ENCODE measurements at regions not wholly inside any gene's neighbourhood (a gene's known extent, or its start where the extent isn't known, plus 50 kb on each side); places are given as distances from the start of the nearest gene placed in this dataset.

GRCh38 chr4:11543706-11544105, 115.0 kb upstream of the HS3ST1 start:
- TF ChIP-seq, protein P1, sequence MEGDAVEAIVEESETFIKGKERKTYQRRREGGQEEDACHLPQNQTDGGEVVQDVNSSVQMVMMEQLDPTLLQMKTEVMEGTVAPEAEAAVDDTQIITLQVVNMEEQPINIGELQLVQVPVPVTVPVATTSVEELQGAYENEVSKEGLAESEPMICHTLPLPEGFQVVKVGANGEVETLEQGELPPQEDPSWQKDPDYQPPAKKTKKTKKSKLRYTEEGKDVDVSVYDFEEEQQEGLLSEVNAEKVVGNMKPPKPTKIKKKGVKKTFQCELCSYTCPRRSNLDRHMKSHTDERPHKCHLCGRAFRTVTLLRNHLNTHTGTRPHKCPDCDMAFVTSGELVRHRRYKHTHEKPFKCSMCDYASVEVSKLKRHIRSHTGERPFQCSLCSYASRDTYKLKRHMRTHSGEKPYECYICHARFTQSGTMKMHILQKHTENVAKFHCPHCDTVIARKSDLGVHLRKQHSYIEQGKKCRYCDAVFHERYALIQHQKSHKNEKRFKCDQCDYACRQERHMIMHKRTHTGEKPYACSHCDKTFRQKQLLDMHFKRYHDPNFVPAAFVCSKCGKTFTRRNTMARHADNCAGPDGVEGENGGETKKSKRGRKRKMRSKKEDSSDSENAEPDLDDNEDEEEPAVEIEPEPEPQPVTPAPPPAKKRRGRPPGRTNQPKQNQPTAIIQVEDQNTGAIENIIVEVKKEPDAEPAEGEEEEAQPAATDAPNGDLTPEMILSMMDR (conservative IDR thresholded peaks at IDR 0.05; ENCODE audit: low read depth, low read length) = no peak
- TF ChIP-seq EZH2 (IDR thresholded peaks at IDR 0.05; ENCODE audit: borderline replicate concordance, low read depth, low read length, poor library complexity, severe bottlenecking) = no peak

Data from A673 (cell line).